ENCODE measurements at regions not wholly inside any gene's neighbourhood (a gene's known extent, or its start where the extent isn't known, plus 50 kb on each side); places are given as distances from the start of the nearest gene placed in this dataset.

DNA sequence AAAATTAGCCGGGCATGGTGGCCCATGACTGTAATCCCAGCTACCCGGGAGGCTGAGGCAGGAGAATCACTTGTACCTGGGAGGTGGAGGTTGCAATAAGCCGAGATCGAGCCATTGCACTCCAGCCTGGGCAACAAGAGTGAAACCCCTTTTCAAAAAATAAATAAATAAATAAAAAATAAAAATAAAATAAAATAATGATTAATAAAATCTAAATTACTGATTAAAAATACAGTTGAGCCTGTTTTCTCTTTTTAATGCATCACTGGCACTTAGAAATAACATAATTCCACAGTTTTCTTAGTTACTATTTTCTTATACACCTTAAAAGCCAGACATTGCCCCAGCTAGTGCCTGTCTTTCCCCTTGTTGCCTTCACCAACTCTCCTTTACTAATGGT, 922.8 kb upstream of the GJE1 start:
- Histone ChIP-seq H3K36me3 (ENCODE audit: control insufficient read depth, insufficient read depth, low read length) (no peaks in the 10 kb centered on the region), H2AFZ (ENCODE audit: low read depth, low read length) (no peak overlapping the region), H3K79me2 (ENCODE audit: control insufficient read depth, insufficient read depth, low read length) (no peaks in the 10 kb centered on the region), H3K9ac (ENCODE audit: insufficient read depth in 1 of 2, low read depth in 2 of 2, low read length in 2 of 2) (no peak overlapping the region), H3K9me1 (ENCODE audit: control insufficient read depth, insufficient read depth, low read length) (no peaks in the 10 kb centered on the region), H3K27ac (ENCODE audit: extremely low read depth, low read depth, low read length) (no peak overlapping the region), H3K9me3 (replicated peaks; ENCODE audit: control insufficient read depth, insufficient read depth, low read depth, low read length) (no peaks in the 10 kb centered on the region; the same call in 1 of the 2 replicates), H3K27me3 (ENCODE audit: control insufficient read depth in 2 of 2, insufficient read depth in 2 of 2, low read length in 2 of 2) (no peaks in the 10 kb centered on the region), H3K4me3 (no peak overlapping the region), H3K4me1 (replicated peaks in 1 of 2; ENCODE audit: control insufficient read depth in 2 of 2, insufficient read depth in 2 of 2, low read length in 2 of 2) (no peaks in the 10 kb centered on the region), H4K20me1 (replicated peaks; ENCODE audit: control insufficient read depth, insufficient read depth, low read length) (no peaks in the 10 kb centered on the region), H3K4me2 (ENCODE audit: insufficient read depth, low read length) (no peak overlapping the region)
- intact Hi-C loops (cut with micrococcal nuclease) (no loop called here), in situ Hi-C loops (cut with MboI) (no loop called here)
- POLR2A ChIA-PET = no interaction called here
- DNase-seq (ENCODE audit: extremely low read depth in 1 of 4, low spot score in 3 of 4) (no peak), ATAC-seq (no peak), FAIRE-seq (no peak)
- TF ChIP-seq XRCC3 (IDR thresholded peaks at IDR 0.05) (no peak), ZBTB1 (CRISPR knock-in tag; IDR thresholded peaks at IDR 0.05; ENCODE audit: borderline replicate concordance, low read depth) (no peak), MAFG (tag; conservative IDR thresholded peaks at IDR 0.05) (no peak), ZNF384 (IDR thresholded peaks at IDR 0.05; ENCODE audit: low read depth, low read length) (no peak), E2F3 (CRISPR knock-in tag; IDR thresholded peaks at IDR 0.05) (no peak), TFAM (CRISPR knock-in tag; conservative IDR thresholded peaks at IDR 0.05) (no peak)
- 0% methylated on average over 4 of the region's 4 CpGs for WGBS (ENCODE audit: insufficient coverage, low coverage, missing lambda C conversion rate)
- CTCF ChIA-PET (ENCODE audit: low intra/inter-chr PET ratio) = no interaction called here
- BruUV-seq (replicated peaks) = no TSS peak

DNA sequence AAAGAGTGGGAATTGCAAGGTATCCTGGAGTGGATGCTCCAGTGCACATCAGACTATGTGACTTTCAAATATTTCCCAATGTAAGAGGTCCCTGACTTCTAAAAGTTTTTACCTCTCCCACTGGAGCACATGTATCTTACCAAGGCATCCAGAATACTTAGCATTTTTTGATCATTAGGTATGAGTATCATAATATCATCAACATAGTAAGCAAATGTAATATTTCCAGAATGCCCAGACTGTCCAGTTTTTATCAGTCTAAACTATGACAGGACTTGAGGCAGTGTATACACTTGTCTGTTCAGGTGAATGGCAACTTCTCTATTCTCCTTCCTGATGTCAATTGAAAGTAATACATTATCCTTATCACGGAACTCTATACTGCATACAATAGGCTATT, 924.6 kb upstream of the GJE1 start:
- H3K27me3 ChIP-seq (ENCODE audit: control insufficient read depth in 2 of 2, insufficient read depth in 2 of 2, low read length in 2 of 2) = no peaks in the 10 kb centered on the region
- CTCF ChIA-PET (ENCODE audit: low intra/inter-chr PET ratio) = no interaction called here
- H3K9me3 ChIP-seq (replicated peaks; ENCODE audit: control insufficient read depth, insufficient read depth, low read depth, low read length) = peaks cover 2% of the 10 kb centered on the region; the same call in 1 of the 2 replicates
- no peak overlapping the region for H3K4me3 ChIP-seq
- ATAC-seq (no peak), FAIRE-seq (no peak), DNase-seq (ENCODE audit: extremely low read depth in 1 of 4, low spot score in 3 of 4) (no peak)
- intact Hi-C loops (cut with micrococcal nuclease) = no loop called here
- no peaks in the 10 kb centered on the region for H3K36me3 ChIP-seq (ENCODE audit: control insufficient read depth, insufficient read depth, low read length)
- POLR2A ChIA-PET = no interaction called here
- H3K9ac ChIP-seq (ENCODE audit: insufficient read depth in 1 of 2, low read depth in 2 of 2, low read length in 2 of 2) = no peak overlapping the region
- TF ChIP-seq HSF4 (CRISPR knock-in tag; IDR thresholded peaks at IDR 0.05; ENCODE audit: borderline replicate concordance) (no peak), CBX5 (IDR thresholded peaks at IDR 0.05; ENCODE audit: borderline replicate concordance, low read depth) (no peak)
- BruUV-seq (replicated peaks) = no TSS peak
- no peak overlapping the region for H3K4me2 ChIP-seq (ENCODE audit: insufficient read depth, low read length)
- in situ Hi-C loops (cut with MboI) = no loop called here
- H2AFZ ChIP-seq (ENCODE audit: low read depth, low read length) = no peak overlapping the region
- no peaks in the 10 kb centered on the region for H3K79me2 ChIP-seq (ENCODE audit: control insufficient read depth, insufficient read depth, low read length)
- no peak overlapping the region for H3K27ac ChIP-seq (ENCODE audit: extremely low read depth, low read depth, low read length)
- H4K20me1 ChIP-seq (replicated peaks; ENCODE audit: control insufficient read depth, insufficient read depth, low read length) = no peaks in the 10 kb centered on the region
- no peaks in the 10 kb centered on the region for H3K4me1 ChIP-seq (replicated peaks in 1 of 2; ENCODE audit: control insufficient read depth in 2 of 2, insufficient read depth in 2 of 2, low read length in 2 of 2)
- 5% methylated on average over 1 of the region's 1 CpG for WGBS (ENCODE audit: insufficient coverage, low coverage, missing lambda C conversion rate)
- no peaks in the 10 kb centered on the region for H3K9me1 ChIP-seq (ENCODE audit: control insufficient read depth, insufficient read depth, low read length)

All from K562 (cell line).